Stimulated activated CD4-positive, alpha-beta T cell treated with anti-CD3 and anti-CD28 coated beads, Interleukin-15, amount 100 ng/mL, for 48 hours (primary cell): ENCODE measurements at regions not wholly inside any gene's neighbourhood (a gene's known extent, or its start where the extent isn't known, plus 50 kb on each side); places are given as distances from the start of the nearest gene placed in this dataset.

ENCODE experiments used
- DNase-seq, 2 donors: peaks; one replicate each; pipeline ENCODE4 v3.0.0-alpha.2; 2020; ENCODE audit warnings: low read depth in 2 of 2

DNA sequence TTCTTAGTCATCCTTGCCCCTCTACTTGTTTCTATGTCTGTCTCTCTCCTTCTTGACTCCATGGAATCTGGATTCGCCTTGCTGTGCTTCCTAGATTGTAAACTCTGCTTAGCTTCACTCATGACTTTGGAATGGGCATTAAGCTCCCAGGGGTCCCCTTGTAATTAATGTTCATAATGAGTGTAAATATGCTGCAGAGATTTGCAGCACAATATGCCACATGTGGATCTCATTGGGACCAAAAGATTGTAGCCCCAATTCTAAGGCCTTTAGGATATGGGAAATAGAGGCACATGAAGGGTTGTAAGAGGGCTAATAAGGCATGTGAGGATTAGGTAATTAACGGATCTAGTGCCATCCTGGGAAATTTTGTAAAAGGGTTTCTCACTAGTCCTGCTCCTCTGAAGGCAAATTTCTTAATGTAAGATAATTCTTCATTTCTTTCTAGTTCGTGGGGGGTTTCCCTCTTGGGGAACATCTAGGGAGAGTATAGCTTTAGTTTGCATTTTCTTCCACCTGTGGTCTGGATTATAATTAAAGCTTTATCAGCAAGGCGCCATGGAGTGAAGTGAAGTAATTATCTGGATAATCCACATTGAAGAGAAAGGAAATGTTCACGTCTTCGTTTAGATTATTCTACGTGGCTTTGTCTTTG is 659.2 kb upstream of the PLXNA2 start:
- DNase-seq = no peak

DNA sequence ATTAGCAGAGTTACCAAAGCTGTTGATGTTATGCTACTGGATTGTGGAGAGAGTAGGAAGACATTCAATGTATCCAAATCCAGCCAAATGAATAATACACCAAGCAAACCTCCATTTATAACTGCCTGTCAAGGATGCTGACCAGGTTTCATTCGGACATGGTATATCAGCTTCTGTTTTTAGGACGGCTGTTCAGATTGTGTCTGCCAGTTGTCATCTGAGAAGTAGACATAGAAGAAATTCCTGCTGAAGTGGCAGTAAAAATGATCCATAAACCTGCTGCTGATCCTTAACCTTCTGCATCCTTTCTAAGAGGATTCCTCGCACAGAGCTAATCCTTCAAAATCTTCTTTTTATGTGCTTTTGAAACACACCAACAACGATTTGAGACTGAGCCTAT is 663.6 kb upstream of the PLXNA2 start:
- DNase-seq = no peak

DNA sequence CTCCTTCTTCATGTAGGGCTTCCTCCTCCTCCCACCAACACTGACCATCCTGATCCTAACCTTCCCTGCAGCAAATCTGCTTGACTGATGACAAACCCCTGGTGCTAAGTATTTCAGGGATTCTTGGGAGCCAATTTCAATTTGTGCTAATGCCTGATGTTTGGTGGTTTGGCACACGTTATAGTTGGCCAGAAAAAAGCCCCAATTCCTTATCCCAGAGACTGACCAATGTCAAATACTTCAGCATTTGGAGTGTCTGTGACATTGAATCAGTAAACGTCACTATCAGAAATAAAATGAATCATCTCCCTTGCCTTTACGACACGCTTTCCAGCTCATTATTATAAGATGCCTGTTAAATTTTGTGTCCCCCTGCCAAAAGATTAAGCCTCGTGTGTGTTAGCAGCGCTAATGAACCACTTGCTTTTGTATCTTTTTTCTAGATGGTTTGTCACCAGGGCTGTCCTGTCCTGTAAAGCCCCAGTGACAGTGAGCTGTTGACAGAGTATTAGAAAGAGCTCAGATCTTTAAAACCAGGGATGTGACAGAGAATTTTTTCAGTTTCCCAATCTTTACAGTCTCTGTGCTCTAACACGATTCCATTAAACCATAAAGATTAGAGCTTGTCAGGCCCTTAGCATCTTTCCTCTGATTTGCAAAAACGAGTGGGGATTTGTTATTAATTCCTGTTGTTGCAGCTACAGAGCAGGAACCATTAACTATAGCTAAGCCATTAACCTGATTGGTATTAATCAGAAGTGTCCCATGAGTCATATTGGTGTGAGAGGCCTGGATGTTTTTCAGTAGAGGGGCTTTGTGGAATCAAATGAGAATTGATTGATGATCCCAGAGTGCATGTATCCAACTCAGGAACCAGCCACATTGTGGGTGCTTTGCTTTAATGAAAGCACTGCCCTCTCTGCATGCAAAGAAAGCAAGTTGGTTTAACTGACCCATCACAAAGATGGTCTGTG is 665.1 kb upstream of the PLXNA2 start:
- DNase-seq = no peak

DNA sequence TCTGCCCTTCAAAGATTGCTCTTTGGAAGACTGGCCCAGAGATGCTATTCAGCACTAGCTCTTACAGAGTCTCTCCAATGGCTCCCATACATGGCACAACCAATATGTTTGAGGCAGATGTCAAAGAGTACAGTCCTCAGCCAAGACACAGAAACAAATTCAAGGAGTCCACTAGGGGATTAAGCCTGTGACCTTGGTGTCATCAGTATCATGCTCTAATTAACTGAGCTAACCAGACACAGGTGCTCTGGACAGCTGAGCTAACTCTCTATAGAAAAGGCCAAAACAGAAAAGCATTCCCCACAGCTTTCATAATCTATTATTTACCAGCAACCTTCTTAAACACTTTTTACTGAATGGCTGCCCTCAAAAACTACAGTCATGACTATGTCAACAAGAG is 666.0 kb upstream of the PLXNA2 start:
- no peak for DNase-seq

DNA sequence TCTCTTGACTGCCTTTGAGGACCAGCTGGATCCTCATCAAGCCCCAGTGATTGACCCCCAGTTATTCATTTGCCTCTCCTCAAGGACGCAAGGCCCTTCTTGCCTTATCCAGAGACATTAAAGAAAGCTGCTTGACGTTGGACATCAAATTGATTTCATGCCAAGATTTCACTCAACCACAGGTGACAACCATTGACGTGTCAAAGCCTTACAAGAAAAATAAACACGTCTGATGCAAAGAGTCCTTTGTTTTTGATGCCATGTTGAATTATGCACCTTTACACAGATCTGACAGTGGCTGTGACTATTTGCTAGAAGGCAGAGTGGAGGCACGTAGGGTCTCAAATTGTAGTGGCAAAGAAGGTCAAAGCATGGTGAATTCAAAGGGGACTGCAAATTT is 666.2 kb upstream of the CAMK1G start:
- DNase-seq = no peak

DNA sequence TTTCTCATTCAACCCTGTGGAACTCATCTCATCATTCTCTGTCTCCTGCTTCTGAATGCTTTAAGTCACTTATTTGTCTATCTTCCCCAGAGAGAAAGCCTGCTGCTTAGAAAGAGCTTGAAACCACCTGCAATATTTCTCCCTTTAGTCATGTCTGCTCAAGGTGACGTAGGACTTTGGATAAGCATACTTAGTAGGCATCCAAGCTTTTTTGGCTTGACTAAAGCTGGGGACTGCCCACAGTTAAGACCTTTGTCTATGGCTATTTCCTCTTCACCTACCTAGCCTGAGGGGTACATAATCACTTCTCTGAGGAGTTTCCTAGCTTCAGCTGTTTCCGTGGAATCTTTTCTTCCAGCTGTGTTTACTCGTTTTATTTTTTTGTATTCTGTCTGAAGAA is 665.8 kb upstream of the CAMK1G start:
- DNase-seq = no peak

DNA sequence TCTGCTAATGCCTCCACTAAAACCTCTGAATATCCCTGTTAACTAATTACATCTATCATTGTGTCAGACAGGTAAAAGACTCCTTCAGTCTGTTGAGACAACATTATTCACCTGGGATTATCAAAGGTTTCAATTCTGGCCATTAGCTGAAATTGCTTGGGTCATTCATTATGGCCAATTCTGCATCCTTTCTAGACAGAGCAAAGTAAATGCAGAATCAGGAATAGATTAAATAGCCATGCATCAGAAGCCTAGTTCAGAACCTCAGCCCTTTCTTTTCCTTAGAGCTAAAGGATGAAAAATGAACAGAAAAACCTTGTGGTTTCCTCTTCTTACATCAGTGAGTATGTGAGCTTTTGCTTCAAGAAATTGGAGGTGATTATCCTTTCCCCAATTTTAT is 665.4 kb upstream of the CAMK1G start:
- DNase-seq = no peak

DNA sequence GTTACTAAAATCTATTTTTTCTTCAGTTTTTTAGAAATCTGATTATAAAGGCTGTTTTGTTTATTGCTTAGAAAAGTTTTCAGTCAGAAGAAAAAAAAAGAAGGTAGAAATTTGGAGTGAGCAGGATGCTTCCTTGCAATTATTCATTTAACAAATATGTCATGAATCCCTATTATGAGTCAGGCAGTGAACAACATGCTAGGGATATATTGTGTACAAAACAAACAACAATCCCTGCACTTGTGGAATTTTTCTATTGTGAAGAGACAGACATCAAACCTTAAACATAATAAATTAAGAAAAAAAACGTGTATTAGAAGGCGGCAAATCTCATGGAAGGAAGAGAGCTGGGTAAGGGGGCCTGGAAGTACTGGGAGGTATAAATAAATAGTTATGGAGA is 664.1 kb upstream of the CAMK1G start:
- DNase-seq = no peak

DNA sequence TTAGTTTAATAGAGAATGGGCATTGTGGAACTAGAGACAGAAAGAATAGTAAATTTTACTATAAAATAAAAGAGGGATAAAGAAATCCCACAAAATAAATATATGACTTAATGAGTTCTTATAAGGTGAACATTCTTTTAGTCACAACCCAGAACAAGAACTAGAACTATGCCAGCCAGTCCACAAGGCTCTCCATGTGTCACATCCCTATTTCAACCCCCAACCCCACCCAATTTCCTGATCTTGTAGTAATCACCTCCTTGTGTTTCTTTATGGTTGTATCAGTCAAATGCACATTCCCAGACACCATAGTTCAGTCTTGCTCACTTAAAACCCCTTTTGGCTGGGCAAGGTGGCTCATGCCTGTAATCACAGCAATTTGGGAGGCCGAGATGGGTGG is 662.3 kb upstream of the CAMK1G start:
- DNase-seq = no peak

DNA sequence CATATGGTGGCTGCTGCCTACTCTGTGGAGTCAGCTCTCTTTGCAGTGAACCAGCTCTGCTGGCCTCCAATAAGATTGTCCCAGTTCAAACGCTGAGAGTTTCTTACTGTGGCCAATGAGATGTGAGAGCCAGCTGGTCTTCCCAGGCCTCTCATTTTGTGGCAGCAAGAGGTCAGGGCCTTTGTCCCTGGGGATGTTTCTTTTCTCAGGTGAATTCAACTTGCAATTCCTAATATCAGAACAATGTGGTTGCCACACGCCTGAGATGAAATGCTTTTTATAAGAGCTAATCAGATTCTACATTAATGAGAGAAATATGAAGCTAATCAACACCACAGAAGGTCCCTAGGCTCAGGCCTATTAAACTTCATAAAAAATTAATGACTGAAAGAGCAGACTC is 660.1 kb upstream of the CAMK1G start:
- DNase-seq = no peak

DNA sequence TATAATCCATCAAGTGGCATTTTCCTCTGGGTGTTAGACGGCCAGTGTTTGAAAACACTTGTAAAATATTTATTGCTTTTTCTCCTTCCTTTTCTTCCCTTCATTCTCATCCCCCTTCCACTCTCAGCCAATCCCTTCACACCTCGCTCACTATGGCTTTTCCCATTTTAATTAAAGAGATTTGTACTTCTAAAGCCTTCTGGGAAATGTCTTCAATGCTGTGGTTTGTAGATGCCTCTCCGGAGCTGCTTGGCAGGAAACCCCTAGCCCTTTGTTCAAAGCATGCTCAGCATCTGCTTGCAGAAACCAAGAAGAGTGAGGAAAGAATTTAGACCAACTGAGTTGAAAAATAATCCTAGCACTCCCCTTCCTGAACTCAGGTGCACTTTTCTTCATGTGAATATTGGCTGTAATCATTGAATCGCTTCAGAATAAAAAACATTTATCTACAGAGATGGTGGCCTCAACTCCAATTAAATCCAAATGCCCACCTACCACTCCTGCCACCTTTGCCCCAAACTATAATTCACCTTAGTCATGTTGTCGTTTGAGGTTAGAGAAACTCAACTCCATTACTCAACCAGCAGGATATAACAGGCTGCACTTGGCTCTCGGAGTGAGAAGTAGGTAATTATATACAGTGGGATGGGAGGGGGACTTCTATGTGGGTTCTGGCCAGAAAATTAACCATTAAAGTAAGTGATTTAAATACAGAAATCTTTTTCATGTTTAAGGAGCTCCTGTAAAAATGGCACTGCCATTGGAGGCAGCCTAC is 659.4 kb upstream of the CAMK1G start:
- no peak for DNase-seq

DNA sequence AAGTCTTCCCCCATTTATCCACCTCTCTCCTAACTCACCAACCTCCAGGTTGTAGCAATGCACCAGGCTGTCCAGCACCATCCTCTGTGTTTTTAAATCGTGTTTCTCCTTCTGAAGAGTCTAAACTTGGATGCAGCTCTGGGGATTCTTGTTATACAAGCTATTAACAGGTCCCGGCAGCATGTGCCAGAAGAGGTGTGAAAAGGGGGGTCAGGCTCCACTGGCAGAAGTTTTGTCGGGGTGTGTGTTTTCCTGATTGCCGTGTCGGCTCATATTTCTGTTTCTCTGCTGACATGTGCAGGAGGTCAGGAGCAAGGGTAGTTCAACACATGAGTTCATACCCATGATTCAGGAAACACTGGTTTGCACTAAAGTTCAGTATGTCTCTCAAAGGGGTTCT is 658.6 kb upstream of the CAMK1G start:
- no peak for DNase-seq

DNA sequence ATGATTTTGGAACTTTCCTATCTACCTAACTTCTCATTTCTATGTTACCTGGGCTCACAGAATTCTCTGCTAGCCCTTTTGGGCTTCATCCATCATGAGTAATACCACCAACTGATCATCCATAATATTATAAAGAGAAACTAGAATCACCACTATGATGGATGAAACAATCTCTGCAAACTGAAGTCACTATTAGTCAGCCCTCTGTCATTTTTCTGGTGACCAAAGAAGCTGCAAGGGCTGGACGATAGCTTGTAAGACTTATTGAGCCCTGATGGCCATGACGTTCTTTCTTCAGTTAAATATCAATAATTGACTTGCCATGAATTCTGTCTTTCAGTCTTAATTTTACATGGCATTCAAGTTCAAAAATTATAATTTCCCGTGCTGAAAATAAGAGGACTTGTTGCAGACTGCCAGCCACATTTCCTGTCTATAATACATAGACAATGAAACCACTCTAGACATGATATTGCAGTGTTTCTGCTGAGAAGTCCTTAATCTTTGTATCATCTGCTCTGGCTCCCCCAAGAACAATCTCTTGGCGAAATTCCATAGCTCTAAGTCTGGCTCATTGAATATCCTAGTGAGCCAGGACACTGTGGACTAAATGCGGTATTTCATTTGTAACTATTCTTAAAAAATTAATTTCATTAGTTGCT is 655.0 kb upstream of the CAMK1G start:
- DNase-seq = no peak

DNA sequence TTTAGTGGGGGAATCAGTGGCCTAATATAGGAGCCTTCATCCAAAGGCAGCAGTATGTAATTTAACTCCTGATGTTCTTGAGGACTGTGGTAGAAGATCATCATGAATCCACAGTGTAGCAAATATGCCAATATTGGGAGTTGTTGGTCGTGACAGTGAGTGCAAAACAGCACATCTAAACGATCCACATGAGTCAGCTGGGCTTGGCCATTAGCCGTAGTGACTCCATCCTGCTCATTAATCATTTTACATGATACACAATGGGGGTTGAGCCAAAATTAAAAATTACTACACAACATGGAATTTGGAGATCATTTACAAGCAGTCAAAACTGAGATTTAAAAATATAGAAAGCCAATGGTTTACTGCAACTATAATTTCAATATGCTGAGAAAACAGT is 653.9 kb upstream of the CAMK1G start:
- no peak for DNase-seq

DNA sequence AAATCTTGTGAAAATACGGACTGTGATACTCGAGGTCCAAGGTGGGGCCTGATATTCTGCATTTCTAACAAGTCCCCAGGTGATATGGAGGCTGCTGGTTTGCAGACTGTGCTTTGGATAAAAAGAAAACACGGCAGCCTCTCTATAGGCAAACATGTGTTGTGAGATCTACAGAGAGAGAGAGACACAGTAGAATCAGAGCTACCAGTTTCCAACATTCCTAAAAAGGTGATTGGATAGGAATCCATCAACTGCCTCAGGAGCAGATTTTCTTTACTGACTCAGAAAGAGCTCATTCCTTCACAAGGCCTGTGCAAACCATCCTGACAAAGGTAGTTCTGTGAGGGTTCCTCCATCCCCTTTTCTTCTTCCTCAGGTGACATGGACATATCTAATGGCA is 651.6 kb upstream of the CAMK1G start:
- no peak for DNase-seq

DNA sequence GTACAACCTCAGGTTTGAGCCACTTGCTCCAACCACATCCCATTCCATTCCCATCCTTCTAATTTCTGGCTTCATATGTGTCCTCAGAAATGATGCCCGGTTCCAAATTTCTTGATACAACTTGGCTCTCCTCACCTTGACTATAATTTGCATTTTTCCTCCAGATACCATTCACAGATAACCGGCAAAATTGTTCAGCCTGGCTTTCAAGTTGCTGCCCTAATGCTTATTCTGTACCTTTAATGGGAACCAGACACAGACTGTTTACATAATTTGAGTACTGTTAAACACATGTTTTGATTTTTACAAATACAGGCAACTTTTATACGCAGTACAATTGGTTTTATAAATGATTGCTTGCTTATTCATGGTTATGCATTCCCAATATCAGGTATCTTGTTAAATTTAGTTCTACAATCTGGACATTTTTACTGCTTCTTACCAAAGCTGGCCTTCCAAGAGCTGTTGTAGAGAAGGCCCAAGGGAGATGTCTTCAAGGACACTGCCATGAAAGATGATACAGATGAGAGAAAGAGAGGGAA is 649.5 kb upstream of the CAMK1G start:
- no peak for DNase-seq

DNA sequence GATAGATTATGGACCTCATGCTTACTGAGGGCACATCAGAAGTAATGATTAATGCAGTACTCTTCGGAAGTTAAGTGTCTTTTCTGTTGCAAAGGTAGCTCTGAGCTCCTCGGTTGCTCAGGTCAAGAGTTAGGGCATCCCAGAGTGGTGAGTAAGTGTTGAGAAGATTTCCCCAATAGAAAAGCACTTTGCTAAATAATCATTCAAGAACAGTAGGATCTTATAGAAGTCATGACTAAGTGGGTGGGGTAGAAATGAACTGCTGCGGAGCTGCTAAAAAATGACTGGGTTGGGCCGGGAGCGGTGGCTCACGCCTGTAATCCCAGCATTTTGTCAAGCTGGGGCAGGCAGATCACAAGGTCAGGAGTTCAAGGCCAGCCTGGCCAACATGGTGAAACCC is 648.6 kb upstream of the CAMK1G start:
- DNase-seq = no peak

DNA sequence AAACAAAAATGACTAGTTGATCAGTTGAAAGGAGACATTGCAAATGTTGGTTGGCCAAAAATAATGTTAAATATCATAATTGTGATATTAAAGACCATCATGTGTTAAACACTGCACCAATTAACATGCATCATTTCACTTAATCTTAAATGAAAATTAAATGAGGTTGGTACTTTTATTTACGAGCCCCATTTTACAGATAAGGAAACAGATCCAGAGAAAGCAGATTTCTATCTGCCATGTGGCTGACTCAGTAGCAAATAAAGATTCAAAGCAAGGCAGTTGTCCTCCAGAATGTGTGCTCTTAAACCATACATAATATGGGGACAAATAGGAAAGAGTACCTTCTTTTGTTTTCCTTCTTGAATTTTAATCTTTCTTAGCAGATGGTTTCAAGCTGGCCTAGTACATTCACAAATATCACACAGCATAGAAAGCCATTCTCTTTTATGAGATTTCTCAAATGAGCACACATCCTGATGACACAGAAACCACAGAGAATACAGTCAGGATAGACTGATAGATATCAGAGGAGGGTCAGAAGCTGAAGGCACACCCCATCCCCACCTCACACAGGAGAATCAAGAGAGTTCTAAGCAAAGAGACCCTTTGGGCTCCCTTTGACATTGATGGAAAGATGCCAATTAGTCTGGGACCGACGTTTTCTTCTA is 647.9 kb upstream of the CAMK1G start:
- DNase-seq = no peak

DNA sequence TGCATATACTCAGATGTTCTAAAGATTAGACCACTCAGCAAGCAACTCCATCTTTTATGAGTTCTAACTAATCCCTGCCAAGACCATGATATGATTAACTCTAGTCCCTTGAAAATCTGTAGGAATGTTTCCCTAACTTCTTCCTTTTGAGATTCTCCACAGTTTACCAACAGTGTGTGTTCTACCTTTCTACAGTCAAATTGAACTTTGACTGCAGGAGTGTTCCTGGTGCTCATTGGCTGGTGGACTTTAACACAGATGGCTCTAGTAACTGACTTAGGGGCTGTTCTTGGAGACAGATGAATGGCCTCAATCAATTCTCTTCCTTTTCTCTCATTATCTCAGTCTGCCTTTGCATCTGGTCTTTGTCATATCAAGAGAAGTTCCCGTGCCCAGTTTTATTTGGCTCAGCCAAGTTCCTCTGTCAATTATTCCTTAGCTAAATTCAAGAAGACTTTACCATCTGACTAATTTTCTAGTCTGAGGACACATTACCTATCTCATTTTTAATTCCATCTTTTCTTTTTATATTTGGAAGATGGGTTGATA is 643.9 kb upstream of the CAMK1G start:
- DNase-seq = no peak

DNA sequence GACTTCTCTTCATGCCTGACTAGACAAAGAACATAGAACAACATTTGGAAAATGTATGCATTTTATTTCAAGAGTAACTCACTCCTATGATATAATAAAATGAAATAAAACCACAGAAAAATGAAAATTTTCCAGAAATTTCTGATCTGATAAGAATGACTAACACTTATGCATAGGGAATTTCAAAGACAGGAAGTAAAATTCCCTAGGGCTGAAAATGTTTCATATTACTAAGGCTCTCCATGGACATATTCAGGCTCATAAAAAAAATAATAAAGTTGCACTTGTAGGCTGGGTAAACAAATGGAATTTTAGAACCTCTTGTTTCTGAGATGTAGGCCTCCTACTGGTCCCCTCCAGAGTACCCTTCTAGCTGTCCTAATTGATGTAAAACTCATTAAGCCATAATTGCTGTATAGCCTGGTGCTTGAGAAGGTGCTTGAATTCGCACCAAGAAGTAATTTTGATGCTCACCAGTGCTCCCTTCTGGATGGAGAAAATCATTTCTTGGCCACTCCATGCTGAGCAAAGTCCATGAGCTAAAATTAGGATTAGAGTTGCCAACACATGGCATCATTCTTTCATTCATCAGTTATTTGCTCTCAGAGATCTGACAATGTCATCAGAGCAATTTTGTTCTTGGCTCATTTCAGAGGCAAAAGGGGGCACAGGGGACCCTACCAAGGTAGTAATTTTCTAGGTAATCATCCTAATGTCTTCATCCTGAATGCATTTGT is 641.0 kb upstream of the CAMK1G start:
- DNase-seq = no peak
